ENCODE measurements at regions not wholly inside any gene's neighbourhood (a gene's known extent, or its start where the extent isn't known, plus 50 kb on each side); places are given as distances from the start of the nearest gene placed in this dataset.

DNA sequence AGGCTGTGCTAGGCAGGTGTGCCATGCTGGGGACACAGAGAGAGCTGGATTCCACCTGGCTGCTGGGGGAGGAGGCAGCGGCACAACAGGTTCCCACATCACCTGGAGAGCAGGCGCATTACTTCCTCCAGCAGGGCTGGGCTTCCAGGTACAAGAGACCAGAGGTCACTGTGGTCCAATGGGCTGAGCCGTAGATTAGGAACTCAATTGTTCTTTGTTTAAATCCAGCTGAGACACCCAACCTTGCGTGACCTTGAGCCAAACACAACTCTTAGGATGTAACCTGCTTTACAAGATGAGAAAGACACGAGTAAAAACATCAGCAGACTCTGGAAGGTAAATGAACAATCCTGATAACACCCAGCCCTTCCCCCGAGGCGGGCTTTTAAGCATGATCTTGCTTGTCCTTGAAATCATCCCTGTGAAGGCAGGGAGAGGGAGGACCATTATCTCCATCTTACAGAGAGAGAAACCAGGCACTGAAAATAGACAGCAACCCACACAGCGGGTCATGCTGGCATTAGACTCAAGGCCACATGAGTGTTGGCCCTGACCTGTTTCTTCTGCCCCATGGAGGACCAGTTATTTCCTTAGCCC lies 216.5 kb upstream of the RREB1 start:
- no peak for DNase-seq (ENCODE audit: low read depth)

DNA sequence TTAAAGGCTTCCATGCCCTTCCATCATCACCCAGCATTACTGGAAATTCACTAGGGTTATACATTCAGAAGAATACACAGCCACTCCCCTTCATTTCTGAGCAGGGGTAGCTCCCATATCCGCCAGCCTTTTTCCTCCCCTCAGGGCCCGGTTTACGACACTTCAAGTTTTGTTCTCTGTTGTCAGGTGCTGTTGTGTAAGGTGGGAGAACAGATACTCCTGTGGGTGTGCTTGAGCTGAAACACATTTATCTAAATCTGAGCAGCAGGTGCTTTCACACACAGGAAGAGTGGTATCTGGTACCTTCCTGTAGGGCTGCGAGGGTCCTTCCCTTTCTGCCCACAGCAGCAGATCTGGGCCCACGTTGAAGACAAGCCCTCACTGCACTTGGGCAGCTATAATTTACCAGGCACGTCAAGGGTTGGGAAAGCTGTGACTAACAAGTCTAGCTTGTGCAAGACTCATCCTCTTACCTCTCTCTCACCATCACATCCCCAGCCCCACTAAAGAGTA lies 215.8 kb upstream of the RREB1 start:
- no peak for DNase-seq (ENCODE audit: low read depth)

- no peak for DNase-seq (ENCODE audit: low read depth)
Observed at GRCh38 chr6:6892744-6893583, 214.8 kb upstream of the RREB1 start.

DNA sequence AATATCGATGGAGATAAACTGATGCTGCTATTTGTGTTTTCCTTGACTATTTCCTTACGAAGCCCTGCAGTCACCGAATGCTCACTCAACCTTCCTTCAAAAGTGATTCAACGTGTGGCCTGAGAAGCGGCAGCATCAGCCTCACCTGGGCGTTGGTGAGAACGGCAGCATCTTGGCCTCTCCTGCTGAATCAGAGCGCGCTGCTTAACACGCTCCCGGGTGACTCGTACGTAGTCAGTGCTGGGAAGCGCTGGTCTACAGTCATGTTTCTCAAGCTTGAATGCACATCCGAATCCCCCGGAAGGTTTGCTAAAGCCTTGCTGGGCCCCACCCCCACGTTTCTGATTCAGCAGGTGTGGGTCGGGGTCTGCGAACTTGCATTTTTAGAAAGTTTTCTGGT lies 214.1 kb upstream of the RREB1 start:
- no peak for DNase-seq (ENCODE audit: low read depth)

DNA sequence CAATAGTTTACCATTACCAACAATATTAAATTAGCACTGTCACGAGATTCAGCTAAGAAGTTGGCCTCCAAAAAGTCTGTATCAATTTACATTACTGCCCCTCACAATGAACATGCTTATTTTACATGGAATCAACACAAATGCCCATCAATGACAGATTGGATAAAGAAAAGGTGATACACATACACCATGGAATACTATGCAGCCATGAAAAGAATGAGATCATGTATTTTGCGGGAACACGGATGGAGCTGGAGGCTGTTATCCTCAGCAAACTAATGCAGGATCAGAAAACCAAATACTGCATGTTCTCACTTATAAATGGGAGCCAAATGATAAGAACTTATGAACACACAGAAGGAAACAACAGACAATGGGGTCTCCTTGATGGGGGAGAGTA lies 211.8 kb upstream of the RREB1 start:
- DNase-seq (ENCODE audit: low read depth): no peak

GRCh38 chr6:6897140-6897539 lies 210.6 kb upstream of the RREB1 start:
- DNase-seq (ENCODE audit: low read depth): no peak

DNA sequence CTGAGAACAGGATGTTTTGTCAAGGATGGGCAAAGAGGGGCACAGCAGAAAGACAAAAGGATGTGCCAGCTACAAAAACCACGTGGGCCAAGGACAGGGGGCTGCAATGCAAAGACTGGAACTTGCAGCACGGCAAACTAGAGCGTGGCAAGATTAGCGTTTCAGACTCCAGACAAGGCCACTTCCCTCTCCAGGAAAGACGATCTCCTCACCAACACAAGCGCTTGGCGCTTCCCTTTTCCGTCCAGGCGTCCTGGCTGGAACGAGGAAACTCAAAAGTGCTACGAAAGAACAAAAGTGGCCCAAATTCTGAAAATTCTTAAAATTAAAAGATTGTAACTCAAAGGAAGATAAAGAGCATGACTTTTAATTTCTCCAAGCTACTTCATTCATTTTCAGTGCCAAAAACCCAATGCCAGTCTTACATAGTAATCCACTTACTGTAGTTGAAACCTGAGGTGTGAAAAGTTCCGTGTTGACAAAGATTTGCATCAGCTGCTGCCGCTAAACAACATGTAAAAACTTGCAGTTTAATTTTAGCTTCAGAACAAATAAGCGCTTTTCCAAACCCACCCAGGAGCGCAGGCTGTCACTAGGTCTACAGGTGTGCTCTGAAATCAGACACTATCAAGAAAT lies 207.1 kb upstream of the RREB1 start:
- no peak for DNase-seq (ENCODE audit: low read depth)

- no peak for DNase-seq (ENCODE audit: low read depth)
Observed at GRCh38 chr6:6901205-6901719, 206.5 kb upstream of the RREB1 start.

- no peak for DNase-seq (ENCODE audit: low read depth)
Observed at GRCh38 chr6:6901945-6902344, 205.8 kb upstream of the RREB1 start.

GRCh38 chr6:6905961-6906518 lies 201.7 kb upstream of the RREB1 start:
- no peak for DNase-seq (ENCODE audit: low read depth)

- no peak for DNase-seq (ENCODE audit: low read depth)
Observed at GRCh38 chr6:6906570-6907213, 201.1 kb upstream of the RREB1 start.

DNA sequence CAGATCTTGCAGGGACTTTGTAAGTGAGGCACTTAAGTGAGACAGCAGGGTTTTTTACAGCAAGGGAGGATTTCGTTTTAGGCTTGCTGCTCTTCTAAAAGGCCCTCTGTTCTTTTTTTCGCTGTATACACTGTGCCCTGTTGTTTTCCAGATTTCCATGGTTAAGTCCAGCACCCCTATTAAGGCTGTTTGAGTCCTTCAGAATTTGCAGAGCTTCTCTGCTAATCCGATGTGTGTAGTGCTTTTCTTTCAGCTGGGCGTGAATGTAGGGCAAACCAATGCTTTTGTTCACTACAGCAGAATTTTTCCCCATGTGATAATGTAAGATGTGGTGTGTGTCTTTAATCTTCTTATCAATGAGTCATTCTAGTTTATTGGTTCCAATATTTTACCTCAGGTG lies 200.5 kb upstream of the RREB1 start:
- DNase-seq (ENCODE audit: low read depth): no peak

GRCh38 chr6:6908121-6908520 lies 199.6 kb upstream of the RREB1 start:
- no peak for DNase-seq (ENCODE audit: low read depth)

DNA sequence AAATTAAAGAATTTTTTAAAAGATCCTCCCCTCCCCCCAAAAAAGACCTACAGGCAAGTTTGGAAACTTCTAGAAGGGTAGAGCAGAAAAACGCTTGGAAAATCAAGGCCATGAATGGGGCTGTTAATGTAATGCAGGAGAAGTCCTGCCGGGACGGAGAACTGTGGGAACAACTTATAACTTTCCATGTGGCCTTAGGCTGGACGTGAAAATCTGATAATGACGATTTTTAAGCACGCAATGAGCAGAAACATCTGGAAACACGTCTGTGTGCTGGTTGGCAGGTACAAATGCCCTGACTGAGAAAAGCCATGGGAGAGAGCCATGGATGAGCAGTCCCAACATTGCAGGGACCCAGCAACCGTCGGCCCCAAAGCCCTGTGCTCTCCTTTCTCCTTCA lies 198.7 kb upstream of the RREB1 start:
- no peak for DNase-seq (ENCODE audit: low read depth)

- DNase-seq (ENCODE audit: low read depth): no peak
Observed at GRCh38 chr6:6910734-6911295, 196.9 kb upstream of the RREB1 start.

DNA sequence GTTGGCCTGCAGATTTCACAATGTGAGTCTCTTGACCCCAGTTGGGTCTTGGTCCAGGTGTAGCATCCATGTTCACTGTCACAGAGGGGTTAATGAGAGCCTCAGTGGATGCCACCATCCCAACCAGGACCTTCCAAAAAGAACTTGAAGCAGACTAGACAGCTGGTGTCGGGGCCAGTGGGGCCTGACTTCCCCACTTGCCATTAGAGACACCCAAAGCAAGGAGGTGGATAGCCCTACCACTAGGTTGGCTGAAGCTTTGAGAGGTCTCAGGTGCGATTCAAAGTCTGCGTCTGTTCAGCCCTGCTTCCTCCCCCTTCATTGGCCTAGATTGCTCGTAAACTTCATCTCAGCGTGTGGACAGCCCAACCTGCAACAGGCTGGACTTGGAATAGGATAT lies 196.4 kb upstream of the RREB1 start:
- no peak for DNase-seq (ENCODE audit: low read depth)

- DNase-seq (ENCODE audit: low read depth): no peak
Observed at GRCh38 chr6:6912817-6913744, 194.7 kb upstream of the RREB1 start.

DNA sequence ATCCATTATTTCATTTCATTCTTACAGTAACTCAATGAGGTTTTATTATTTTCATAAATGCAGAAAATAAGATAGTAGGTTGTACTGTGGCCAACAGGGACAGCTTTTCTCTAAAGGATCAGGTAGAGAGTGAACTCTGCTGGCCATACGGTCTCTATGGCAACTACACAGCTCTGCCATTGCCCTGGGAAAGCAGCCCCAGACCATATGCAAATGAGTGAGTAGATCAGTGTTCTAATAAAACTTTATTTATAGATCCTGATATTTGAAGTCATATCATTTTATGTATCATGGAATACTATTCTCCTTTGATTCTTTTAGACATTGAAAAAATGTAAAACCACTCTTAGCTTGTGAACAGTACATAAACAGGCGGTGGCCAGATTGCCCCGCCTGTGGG lies 192.5 kb upstream of the RREB1 start:
- no peak for DNase-seq (ENCODE audit: low read depth)

- DNase-seq (ENCODE audit: low read depth): no peak
Observed at GRCh38 chr6:6915813-6916547, 191.8 kb upstream of the RREB1 start.

- DNase-seq (ENCODE audit: low read depth): no peak
Observed at GRCh38 chr6:6916598-6916997, 191.2 kb upstream of the RREB1 start.
